ENCODE measurements at regions not wholly inside any gene's neighbourhood (a gene's known extent, or its start where the extent isn't known, plus 50 kb on each side); places are given as distances from the start of the nearest gene placed in this dataset.

DNA sequence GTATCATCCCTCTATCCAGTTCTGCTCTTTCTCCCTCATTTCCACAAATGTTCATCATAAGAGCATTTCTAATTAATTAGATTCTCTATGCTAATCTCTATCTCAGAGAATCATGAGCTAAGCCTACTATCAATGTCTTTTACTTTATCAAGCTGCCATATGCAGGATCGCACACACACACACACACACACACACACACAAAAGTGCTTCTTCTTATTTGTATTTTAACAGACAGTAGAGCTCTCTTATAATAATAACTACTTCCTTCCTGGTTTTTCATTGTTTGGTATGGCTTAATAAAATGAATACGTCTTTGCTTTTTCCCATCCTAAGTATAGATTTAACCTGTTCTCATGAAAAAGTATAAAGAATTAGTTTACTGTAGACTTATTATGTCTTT, 170.2 kb downstream of the HAO1 start:
- no peak for TF ChIP-seq CTCF (conservative IDR thresholded peaks at IDR 0.05; ENCODE audit: low read length)
- no peak for TF ChIP-seq EZH2phosphoT487 (IDR thresholded peaks at IDR 0.05; ENCODE audit: borderline replicate concordance)
- Histone ChIP-seq H3K4me2 (ENCODE audit: low read depth, low read length, poor library complexity, severe bottlenecking) (no peak overlapping the region), H4K20me1 (ENCODE audit: insufficient read depth, low read length, poor library complexity, severe bottlenecking) (no peaks in the 10 kb centered on the region)

GRCh38 chr20:7770578-7770977, 169.7 kb downstream of the HAO1 start:
- no peak overlapping the region for H3K9ac ChIP-seq (ENCODE audit: low read depth, low read length, poor library complexity, severe bottlenecking)
- no peaks in the 10 kb centered on the region for H3K4me1 ChIP-seq (ENCODE audit: insufficient read depth, low read length, poor library complexity, severe bottlenecking)
- no peaks in the 10 kb centered on the region for H3K9me3 ChIP-seq (ENCODE audit: insufficient read depth, low read depth, low read length)
- TF ChIP-seq EZH2phosphoT487 (IDR thresholded peaks at IDR 0.05; ENCODE audit: borderline replicate concordance) (no peak), CTCF (conservative IDR thresholded peaks at IDR 0.05; ENCODE audit: low read length) (no peak)
- H4K20me1 ChIP-seq (ENCODE audit: insufficient read depth, low read length, poor library complexity, severe bottlenecking): no peaks in the 10 kb centered on the region
- H3K9me2 ChIP-seq (replicated peaks; ENCODE audit: low read depth, low read length): no peaks in the 10 kb centered on the region
- no peaks in the 10 kb centered on the region for H3K79me2 ChIP-seq (ENCODE audit: insufficient read depth, low read length)
- no peak overlapping the region for H3K4me2 ChIP-seq (ENCODE audit: low read depth, low read length, poor library complexity, severe bottlenecking)
- no peak overlapping the region for H3K4me3 ChIP-seq (ENCODE audit: low read length, poor library complexity, severe bottlenecking)
- H3K36me3 ChIP-seq (ENCODE audit: insufficient read depth, low read length): no peaks in the 10 kb centered on the region
- no peaks in the 10 kb centered on the region for H3K27me3 ChIP-seq (ENCODE audit: insufficient read depth, low read length, poor library complexity, severe bottlenecking)
- no peaks in the 10 kb centered on the region for H3F3A ChIP-seq (ENCODE audit: low read depth)
- no peak overlapping the region for H2AFZ ChIP-seq (ENCODE audit: low read length)

More for the DNA sequence above, 170.2 kb downstream of the HAO1 start:
- Histone ChIP-seq H3F3A (ENCODE audit: low read depth) (no peaks in the 10 kb centered on the region), H3K9ac (ENCODE audit: low read depth, low read length, poor library complexity, severe bottlenecking) (no peak overlapping the region), H3K36me3 (ENCODE audit: insufficient read depth, low read length) (no peaks in the 10 kb centered on the region), H3K9me2 (replicated peaks; ENCODE audit: low read depth, low read length) (no peaks in the 10 kb centered on the region), H3K9me3 (ENCODE audit: insufficient read depth, low read depth, low read length) (no peaks in the 10 kb centered on the region), H2AFZ (ENCODE audit: low read length) (no peak overlapping the region), H3K4me3 (ENCODE audit: low read length, poor library complexity, severe bottlenecking) (no peak overlapping the region), H3K79me2 (ENCODE audit: insufficient read depth, low read length) (no peaks in the 10 kb centered on the region), H3K4me1 (ENCODE audit: insufficient read depth, low read length, poor library complexity, severe bottlenecking) (no peaks in the 10 kb centered on the region), H3K27me3 (ENCODE audit: insufficient read depth, low read length, poor library complexity, severe bottlenecking) (no peaks in the 10 kb centered on the region)

DNA sequence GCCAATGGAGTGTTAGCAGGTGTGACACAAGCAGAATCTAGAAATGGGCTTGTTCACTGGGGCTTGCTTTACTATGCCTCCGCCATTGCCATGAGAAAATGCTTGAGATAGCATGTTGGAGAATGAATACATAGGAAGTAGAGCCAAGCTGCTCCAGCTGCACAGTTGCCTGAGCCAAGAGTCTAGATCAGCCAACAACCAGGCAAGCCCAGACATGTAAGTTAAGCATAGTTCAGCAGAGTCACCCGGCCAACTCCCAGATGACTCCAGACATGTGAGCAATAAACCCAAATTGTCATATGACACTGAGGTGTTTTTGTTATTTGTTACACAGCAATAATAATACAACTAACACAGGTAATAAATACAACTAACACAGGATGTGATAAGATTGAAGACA, 167.9 kb downstream of the HAO1 start:
- H3K36me3 ChIP-seq (ENCODE audit: insufficient read depth, low read length): no peaks in the 10 kb centered on the region
- no peak overlapping the region for H3K9ac ChIP-seq (ENCODE audit: low read depth, low read length, poor library complexity, severe bottlenecking)
- no peak overlapping the region for H3K4me2 ChIP-seq (ENCODE audit: low read depth, low read length, poor library complexity, severe bottlenecking)
- TF ChIP-seq CTCF (conservative IDR thresholded peaks at IDR 0.05; ENCODE audit: low read length): no peak
- TF ChIP-seq EZH2phosphoT487 (IDR thresholded peaks at IDR 0.05; ENCODE audit: borderline replicate concordance): no peak
- H3K9me2 ChIP-seq (replicated peaks; ENCODE audit: low read depth, low read length): no peaks in the 10 kb centered on the region
- H3F3A ChIP-seq (ENCODE audit: low read depth): no peaks in the 10 kb centered on the region
- no peaks in the 10 kb centered on the region for H4K20me1 ChIP-seq (ENCODE audit: insufficient read depth, low read length, poor library complexity, severe bottlenecking)
- H3K79me2 ChIP-seq (ENCODE audit: insufficient read depth, low read length): no peaks in the 10 kb centered on the region
- H3K4me3 ChIP-seq (ENCODE audit: low read length, poor library complexity, severe bottlenecking): no peak overlapping the region
- no peak overlapping the region for H2AFZ ChIP-seq (ENCODE audit: low read length)
- peaks cover 4% of the 10 kb centered on the region; the same call in 1 of the 2 replicates for H3K9me3 ChIP-seq (ENCODE audit: insufficient read depth, low read depth, low read length)
- H3K27me3 ChIP-seq (ENCODE audit: insufficient read depth, low read length, poor library complexity, severe bottlenecking): no peaks in the 10 kb centered on the region
- H3K4me1 ChIP-seq (ENCODE audit: insufficient read depth, low read length, poor library complexity, severe bottlenecking): no peaks in the 10 kb centered on the region
